Activated B cell treated with CpG ODN at 0.5 μM for 24 hours (primary cell): ENCODE measurements at regions not wholly inside any gene's neighbourhood (a gene's known extent, or its start where the extent isn't known, plus 50 kb on each side); places are given as distances from the start of the nearest gene placed in this dataset.

Experiments used
- ATAC-seq: fragments of 200-7000 bp; cut with Tn5 transposase; one replicate; pipeline ENCODE4 v1.10.0; 2021; ENCODE audit warnings: low read depth, mild to moderate bottlenecking, moderate library complexity
- CTCF ChIA-PET: fragments of 350-600 bp; sonication (Branson Sonifier 250); formaldehyde crosslinking; loops from one replicate; lab custom pipeline; 2021; ENCODE audit warnings: antibody characterized with exemption; lab: Charles Lee
- POLR2A ChIA-PET: fragments of 350-600 bp; sonication (Branson Sonifier 250); formaldehyde crosslinking; loops from one replicate; lab custom pipeline; 2021; ENCODE audit warnings: antibody characterized with exemption; lab: Charles Lee
- DNase-seq: peaks from one replicate; pipeline ENCODE4 v3.0.0; 2022
- H3K27ac Mint-ChIP-seq: one replicate; pipeline ENCODE4 v1.8.0; 2020; ENCODE audit warnings: mixed read lengths
- H3K27me3 Mint-ChIP-seq: one replicate; pipeline ENCODE4 v1.8.0; 2021; ENCODE audit warnings: mixed read lengths
- H3K36me3 Mint-ChIP-seq: one replicate; pipeline ENCODE4 v1.8.0; 2021; ENCODE audit warnings: low read depth, mixed read lengths
- H3K4me1 Mint-ChIP-seq: one replicate; pipeline ENCODE4 v1.8.0; 2021; ENCODE audit warnings: mixed read lengths
- H3K4me3 Mint-ChIP-seq: one replicate; pipeline ENCODE4 v1.8.0; 2020; ENCODE audit warnings: mild to moderate bottlenecking, mixed read lengths
- H3K9me3 Mint-ChIP-seq: one replicate; pipeline ENCODE4 v1.8.0; 2020; ENCODE audit warnings: mixed read lengths
- intact Hi-C: fragments of 100-400 bp; cut with micrococcal nuclease; formaldehyde crosslinking; loops from one replicate; pipeline ENCODE4 v1.15.1; 2024
- TF ChIP-seq, protein P1 (sequence below): fragments of 200-600 bp; IDR thresholded peaks from one replicate; pipeline ENCODE4 v1.8.0; 2022; ENCODE audit warnings: antibody characterized with exemption, mild to moderate bottlenecking

DNA sequence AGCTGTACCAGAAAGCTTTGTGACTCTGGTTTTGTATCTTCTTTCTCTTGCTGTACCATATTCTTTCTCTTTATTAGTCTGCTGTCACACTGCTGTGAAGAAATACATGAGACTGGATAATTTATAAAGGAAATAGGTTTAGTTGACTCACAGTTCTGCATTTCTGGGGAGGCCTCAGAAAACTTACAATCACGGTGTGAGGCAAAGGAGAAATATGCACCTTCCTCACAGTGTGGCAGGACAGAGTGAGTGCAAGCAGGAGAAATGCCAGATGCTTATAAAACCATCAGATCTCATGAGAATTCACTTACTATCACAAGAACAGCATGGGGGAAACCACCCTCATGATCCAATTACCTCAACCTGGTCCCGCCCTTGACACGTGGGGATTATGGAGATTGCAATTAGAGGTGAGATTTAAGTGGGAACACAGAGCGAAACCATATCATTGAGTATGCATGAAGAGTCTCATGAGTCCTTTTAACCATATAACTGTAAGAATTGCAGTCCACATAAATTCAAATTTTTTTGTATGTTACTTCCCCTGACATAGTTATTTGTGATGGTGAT, 67.4 kb upstream of the INPP4B start:
- TF ChIP-seq, protein P1, sequence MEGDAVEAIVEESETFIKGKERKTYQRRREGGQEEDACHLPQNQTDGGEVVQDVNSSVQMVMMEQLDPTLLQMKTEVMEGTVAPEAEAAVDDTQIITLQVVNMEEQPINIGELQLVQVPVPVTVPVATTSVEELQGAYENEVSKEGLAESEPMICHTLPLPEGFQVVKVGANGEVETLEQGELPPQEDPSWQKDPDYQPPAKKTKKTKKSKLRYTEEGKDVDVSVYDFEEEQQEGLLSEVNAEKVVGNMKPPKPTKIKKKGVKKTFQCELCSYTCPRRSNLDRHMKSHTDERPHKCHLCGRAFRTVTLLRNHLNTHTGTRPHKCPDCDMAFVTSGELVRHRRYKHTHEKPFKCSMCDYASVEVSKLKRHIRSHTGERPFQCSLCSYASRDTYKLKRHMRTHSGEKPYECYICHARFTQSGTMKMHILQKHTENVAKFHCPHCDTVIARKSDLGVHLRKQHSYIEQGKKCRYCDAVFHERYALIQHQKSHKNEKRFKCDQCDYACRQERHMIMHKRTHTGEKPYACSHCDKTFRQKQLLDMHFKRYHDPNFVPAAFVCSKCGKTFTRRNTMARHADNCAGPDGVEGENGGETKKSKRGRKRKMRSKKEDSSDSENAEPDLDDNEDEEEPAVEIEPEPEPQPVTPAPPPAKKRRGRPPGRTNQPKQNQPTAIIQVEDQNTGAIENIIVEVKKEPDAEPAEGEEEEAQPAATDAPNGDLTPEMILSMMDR = no peak
- H3K4me1 Mint-ChIP-seq = no peaks in the 10 kb centered on the region
- ChIA-PET POLR2A (no interaction called here), CTCF (no interaction called here)
- no peaks in the 10 kb centered on the region for H3K27me3 Mint-ChIP-seq
- DNase-seq = no peak
- no peak overlapping the region for H3K27ac Mint-ChIP-seq
- H3K4me3 Mint-ChIP-seq = no peak overlapping the region
- no peaks in the 10 kb centered on the region for H3K36me3 Mint-ChIP-seq
- H3K9me3 Mint-ChIP-seq = no peaks in the 10 kb centered on the region
- ATAC-seq = no peak
- intact Hi-C loops = no loop called here

DNA sequence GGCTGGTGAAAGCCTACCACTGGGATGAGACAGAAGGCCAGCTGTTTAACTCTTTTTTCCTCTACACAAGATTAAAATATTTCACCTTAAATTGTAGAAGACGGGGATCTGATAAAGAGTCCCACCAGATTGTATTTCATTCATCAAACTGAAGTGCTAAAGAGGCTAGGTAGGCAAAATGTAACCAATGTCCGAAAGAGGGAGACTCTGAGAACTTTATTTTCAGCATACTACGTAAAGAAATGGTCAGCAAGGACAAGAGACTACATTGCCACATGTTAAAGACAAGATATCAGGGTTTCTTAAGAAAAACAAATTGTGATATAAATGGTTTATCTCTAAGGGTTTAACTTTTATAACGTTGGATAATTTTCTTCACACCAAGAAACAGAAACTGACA, 71.6 kb upstream of the INPP4B start:
- DNase-seq (no peak), ATAC-seq (no peak)
- ChIA-PET POLR2A (no interaction called here), CTCF (no interaction called here)
- H3K27ac Mint-ChIP-seq = no peak overlapping the region
- no peaks in the 10 kb centered on the region for H3K27me3 Mint-ChIP-seq
- intact Hi-C loops = no loop called here
- no peaks in the 10 kb centered on the region for H3K36me3 Mint-ChIP-seq
- H3K4me3 Mint-ChIP-seq = no peak overlapping the region
- no peaks in the 10 kb centered on the region for H3K9me3 Mint-ChIP-seq
- H3K4me1 Mint-ChIP-seq = no peaks in the 10 kb centered on the region
- TF ChIP-seq, protein P1 = no peak

DNA sequence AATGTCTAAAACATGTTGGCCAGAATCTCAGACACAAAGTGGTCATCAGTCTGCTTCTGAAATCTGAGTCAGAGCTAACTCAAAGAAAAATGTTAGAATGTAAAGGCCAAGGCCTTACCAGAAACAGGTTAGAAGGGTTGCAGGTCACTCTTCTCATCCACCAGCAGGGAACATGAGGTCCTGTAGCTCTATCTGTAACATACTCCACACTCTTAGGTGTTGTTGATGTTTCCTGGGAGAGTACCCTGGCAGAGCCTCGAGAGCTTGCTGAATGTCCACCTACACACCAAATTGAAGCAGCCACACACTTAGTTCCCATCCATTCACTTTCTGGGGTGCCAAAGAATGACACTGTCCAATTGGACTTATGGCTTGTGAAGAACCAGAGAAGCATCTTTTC, 76.6 kb upstream of the INPP4B start:
- TF ChIP-seq, protein P1 = no peak
- intact Hi-C loops = no loop called here
- ATAC-seq (no peak), DNase-seq (no peak)
- Mint-ChIP-seq H3K9me3 (no peaks in the 10 kb centered on the region), H3K4me3 (no peak overlapping the region), H3K27me3 (no peaks in the 10 kb centered on the region), H3K4me1 (no peaks in the 10 kb centered on the region), H3K36me3 (no peaks in the 10 kb centered on the region), H3K27ac (no peak overlapping the region)
- ChIA-PET CTCF (no interaction called here), POLR2A (no interaction called here)

DNA sequence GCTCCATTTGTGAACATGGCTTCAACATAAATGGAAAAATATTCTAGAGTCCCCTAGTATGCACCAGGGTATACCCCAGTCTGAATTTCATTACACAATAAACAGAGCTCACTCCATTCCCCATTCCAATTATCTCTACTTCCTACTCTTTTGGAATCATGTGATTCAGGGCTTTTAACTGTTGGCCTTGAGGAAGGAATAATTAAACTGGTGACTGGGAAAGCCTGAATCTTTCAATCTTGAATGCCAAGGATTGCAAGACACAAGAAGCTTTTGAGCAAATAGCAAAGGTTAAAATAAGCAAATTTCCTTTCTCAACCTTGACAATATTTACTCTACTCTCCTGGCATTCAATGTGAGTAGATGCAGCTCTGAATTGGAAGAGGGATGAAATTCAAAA, 77.5 kb upstream of the INPP4B start:
- no peak overlapping the region for H3K4me3 Mint-ChIP-seq
- no peak for DNase-seq
- no peaks in the 10 kb centered on the region for H3K4me1 Mint-ChIP-seq
- H3K27me3 Mint-ChIP-seq = no peaks in the 10 kb centered on the region
- POLR2A ChIA-PET = no interaction called here
- no peaks in the 10 kb centered on the region for H3K36me3 Mint-ChIP-seq
- no peak overlapping the region for H3K27ac Mint-ChIP-seq
- CTCF ChIA-PET = no interaction called here
- intact Hi-C loops = no loop called here
- ATAC-seq = no peak
- TF ChIP-seq, protein P1 = no peak
- no peaks in the 10 kb centered on the region for H3K9me3 Mint-ChIP-seq

DNA sequence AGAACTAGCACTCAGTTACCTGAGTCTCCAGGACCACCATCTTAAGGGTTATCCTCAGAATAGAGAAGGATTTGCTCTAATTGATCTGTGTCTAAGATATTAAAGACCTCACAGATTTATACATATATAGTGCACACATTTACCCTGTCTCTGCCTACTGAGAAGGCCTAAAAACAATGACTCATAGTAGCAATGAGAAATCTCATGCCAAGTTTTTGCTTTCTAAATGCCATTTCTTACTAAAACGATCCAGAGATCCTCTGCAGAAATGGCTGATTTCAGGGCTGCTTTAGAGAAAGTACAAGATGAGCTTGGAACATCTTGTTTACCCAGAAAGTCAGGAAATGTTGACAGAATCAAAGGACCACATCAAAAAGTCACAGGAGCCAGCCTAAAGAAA, 79.1 kb upstream of the INPP4B start:
- ChIA-PET CTCF (no interaction called here), POLR2A (no interaction called here)
- Mint-ChIP-seq H3K27me3 (no peaks in the 10 kb centered on the region), H3K36me3 (no peaks in the 10 kb centered on the region), H3K27ac (no peak overlapping the region), H3K4me1 (no peaks in the 10 kb centered on the region), H3K4me3 (no peak overlapping the region), H3K9me3 (no peaks in the 10 kb centered on the region)
- no peak for DNase-seq
- intact Hi-C loops = no loop called here
- TF ChIP-seq, protein P1 = no peak
- ATAC-seq = no peak
